Left ventricle myocardium inferior (tissue), 1 donor: ENCODE measurements at regions not wholly inside any gene's neighbourhood (a gene's known extent, or its start where the extent isn't known, plus 50 kb on each side); places are given as distances from the start of the nearest gene placed in this dataset.

Experiments
- DNase-seq: peaks from one replicate; pipeline ENCODE4 v3.0.0-alpha.2; 2020
- H3K27ac ChIP-seq: fragments of 200-600 bp; replicated peaks from 2 replicates; pipeline ENCODE4 v1.8.0; 2021
- H3K27me3 ChIP-seq: fragments of 200-600 bp; 2 replicates; pipeline ENCODE4 v1.8.0; 2021; ENCODE audit warnings: low read depth
- H3K36me3 ChIP-seq: fragments of 200-600 bp; 2 replicates; pipeline ENCODE4 v1.8.0; 2021
- H3K4me1 ChIP-seq: fragments of 200-600 bp; 2 replicates; pipeline ENCODE4 v1.8.0; 2021
- H3K4me3 ChIP-seq: fragments of 200-600 bp; 2 replicates; pipeline ENCODE4 v1.8.0; 2021; ENCODE audit warnings: mild to moderate bottlenecking, moderate library complexity
- H3K9me3 ChIP-seq: fragments of 200-600 bp; replicated peaks from 2 replicates; pipeline ENCODE4 v1.8.0; 2021
- CTCF ChIP-seq: fragments of 200-600 bp; IDR thresholded peaks from 2 replicates; pipeline ENCODE4 v1.8.0; 2021; ENCODE audit warnings: antibody characterized with exemption, mild to moderate bottlenecking, borderline replicate concordance
- intact Hi-C: fragments of 100-400 bp; cut with micrococcal nuclease; formaldehyde crosslinking; loops from one replicate; pipeline ENCODE4 v1.11.0; 2022
- donor health status: DM: no; HTN: yes; CAD: no; lungs with severe emphysema.

DNA sequence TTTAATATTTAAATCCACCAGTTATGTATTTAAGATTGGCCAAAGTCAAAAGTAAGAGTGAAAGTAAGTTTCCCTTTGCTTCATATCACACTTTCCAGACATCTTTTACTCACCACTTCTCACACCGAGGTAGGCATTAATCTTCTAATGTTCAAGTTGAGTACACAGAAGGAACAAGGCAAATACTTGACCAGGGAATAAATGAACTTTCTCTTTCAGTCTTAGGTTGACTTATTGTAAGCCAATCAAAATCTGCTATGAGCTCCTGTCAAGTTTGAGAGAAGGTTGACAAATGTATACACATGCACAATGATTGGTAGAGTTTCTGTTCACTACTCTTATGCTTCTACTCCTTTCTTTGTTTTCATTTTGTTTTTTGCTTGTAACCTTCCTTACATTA, 842.5 kb downstream of the REEP3 start:
- H3K27me3 ChIP-seq, result no peaks in the 10 kb centered on the region
- DNase-seq, result no peak
- H3K27ac ChIP-seq, result no peak overlapping the region
- no peak for TF ChIP-seq CTCF
- no peaks in the 10 kb centered on the region for H3K36me3 ChIP-seq
- H3K9me3 ChIP-seq, result peaks cover 17% of the 10 kb centered on the region
- no peaks in the 10 kb centered on the region for H3K4me1 ChIP-seq
- intact Hi-C loops, result no loop called here
- no peak overlapping the region for H3K4me3 ChIP-seq

DNA sequence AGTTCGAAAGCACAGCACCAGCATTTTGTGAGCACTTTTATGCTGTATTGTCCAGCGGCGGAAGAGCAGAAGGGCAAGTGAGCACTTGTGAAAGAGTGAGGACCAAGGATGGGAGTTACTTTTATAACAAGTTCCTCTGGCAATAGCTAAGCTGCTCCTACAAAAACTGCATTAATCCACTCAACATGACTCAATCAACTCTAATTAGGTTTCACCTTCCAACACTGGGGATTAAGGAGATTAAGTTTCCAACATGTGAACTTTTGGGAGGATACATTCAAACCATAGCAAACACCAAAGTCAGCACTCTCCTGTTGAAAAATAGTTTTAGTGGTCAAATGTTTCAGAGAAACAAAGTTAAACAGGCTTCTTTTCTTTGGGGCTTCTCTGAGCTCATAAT, 844.5 kb downstream of the REEP3 start:
- H3K27ac ChIP-seq, result no peak overlapping the region
- H3K36me3 ChIP-seq, result no peaks in the 10 kb centered on the region
- DNase-seq, result no peak
- no peak for TF ChIP-seq CTCF
- no peak overlapping the region for H3K4me3 ChIP-seq
- no peaks in the 10 kb centered on the region for H3K4me1 ChIP-seq
- no peaks in the 10 kb centered on the region for H3K27me3 ChIP-seq
- intact Hi-C loops, result no loop called here
- peaks cover 2% of the 10 kb centered on the region for H3K9me3 ChIP-seq

GRCh38 chr10:64368298-64368697, 847.1 kb downstream of the REEP3 start:
- TF ChIP-seq CTCF, result no peak
- intact Hi-C loops, result no loop called here
- no peaks in the 10 kb centered on the region for H3K36me3 ChIP-seq
- H3K4me3 ChIP-seq, result no peak overlapping the region
- H3K9me3 ChIP-seq, result no peaks in the 10 kb centered on the region
- no peak overlapping the region for H3K27ac ChIP-seq
- no peaks in the 10 kb centered on the region for H3K27me3 ChIP-seq
- no peak for DNase-seq
- H3K4me1 ChIP-seq, result no peaks in the 10 kb centered on the region

DNA sequence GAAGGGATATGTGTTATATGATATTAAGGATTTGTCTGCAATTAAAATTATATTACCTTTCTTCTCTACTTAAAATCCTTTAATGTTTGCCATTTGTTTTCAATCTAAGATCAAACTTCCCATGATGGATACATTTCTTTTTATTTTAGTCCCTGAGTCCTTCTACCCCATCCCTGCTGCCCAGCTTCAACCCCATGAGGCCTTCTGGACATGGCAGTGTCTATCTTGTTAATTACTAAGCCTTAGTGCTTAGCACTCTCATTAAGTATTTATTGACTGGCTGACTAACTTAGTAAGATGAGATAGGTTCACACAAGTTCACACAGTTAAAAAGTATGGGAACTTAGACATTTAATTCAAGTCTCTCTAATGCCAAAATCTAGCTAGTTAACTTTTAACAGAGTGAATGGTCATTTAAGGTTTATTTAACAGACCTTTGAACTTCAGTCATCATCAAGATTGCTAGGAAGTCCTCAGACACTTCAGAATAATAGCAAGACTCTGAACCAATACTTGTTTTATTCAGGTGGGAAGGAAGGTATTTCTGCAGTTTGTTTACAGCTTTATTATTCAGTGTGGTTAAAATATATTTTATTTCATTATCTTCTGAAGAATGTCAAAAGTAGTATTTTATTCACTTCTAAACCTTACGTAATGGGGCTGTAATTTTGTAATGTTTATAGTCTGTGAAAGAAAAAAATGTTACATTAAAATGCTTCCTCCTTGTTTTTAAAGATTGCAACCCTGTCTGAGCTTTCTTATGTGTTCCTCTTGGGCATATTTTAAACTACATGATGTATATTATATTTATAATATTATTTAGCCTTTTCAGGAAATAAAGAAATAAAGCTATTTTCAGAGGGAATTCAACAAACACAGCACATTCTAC, 848.9 kb downstream of the REEP3 start:
- Histone ChIP-seq H3K36me3 (no peaks in the 10 kb centered on the region), H3K9me3 (no peaks in the 10 kb centered on the region), H3K4me1 (no peaks in the 10 kb centered on the region), H3K27me3 (no peaks in the 10 kb centered on the region), H3K4me3 (no peak overlapping the region), H3K27ac (no peak overlapping the region)
- intact Hi-C loops, result no loop called here
- no peak for TF ChIP-seq CTCF
- DNase-seq, result no peak

GRCh38 chr10:64374346-64374745, 853.1 kb downstream of the REEP3 start:
- DNase-seq, result no peak
- Histone ChIP-seq H3K4me3 (no peak overlapping the region), H3K27me3 (no peaks in the 10 kb centered on the region), H3K4me1 (no peaks in the 10 kb centered on the region), H3K36me3 (no peaks in the 10 kb centered on the region), H3K27ac (no peak overlapping the region), H3K9me3 (peaks cover 5% of the 10 kb centered on the region)
- intact Hi-C loops, result no loop called here
- TF ChIP-seq CTCF, result no peak
